CD8-positive, alpha-beta memory T cell (primary cell): ENCODE measurements at regions not wholly inside any gene's neighbourhood (a gene's known extent, or its start where the extent isn't known, plus 50 kb on each side); places are given as distances from the start of the nearest gene placed in this dataset.

Experiments
- CTCF ChIA-PET: fragments of 350-600 bp; sonication (Branson Sonifier 250); formaldehyde crosslinking; loops from one replicate; lab custom pipeline; 2021; ENCODE audit warnings: antibody characterized with exemption; lab: Charles Lee
- POLR2A ChIA-PET: fragments of 350-600 bp; sonication (Branson Sonifier 250); formaldehyde crosslinking; loops from one replicate; lab custom pipeline; 2021; ENCODE audit warnings: antibody characterized with exemption; lab: Charles Lee
- DNase-seq, 5 donors: peaks; one replicate each; pipeline versions ENCODE4 v3.0.0 to v3.0.0-alpha.2; 2020 to 2022; ENCODE audit warnings: mixed read lengths in 1 of 5
- H3K27ac ChIP-seq: one replicate; pipeline ENCODE4 v1.7.0; 2013; ENCODE audit warnings: low read depth, mild to moderate bottlenecking, low read length, moderate library complexity
- H3K27me3 ChIP-seq: 2 replicates; pipeline ENCODE4 v1.7.0; 2013; ENCODE audit warnings: low read length, mild to moderate bottlenecking; ENCODE audit not compliant: insufficient read depth, poor library complexity, severe bottlenecking
- H3K36me3 ChIP-seq: 2 replicates; pipeline ENCODE4 v1.7.0; 2013; ENCODE audit warnings: mild to moderate bottlenecking, low read length, moderate library complexity; ENCODE audit not compliant: insufficient read depth
- H3K4me1 ChIP-seq: 2 replicates; pipeline ENCODE4 v1.7.0; 2013; ENCODE audit warnings: mild to moderate bottlenecking, low read length, moderate library complexity; ENCODE audit not compliant: insufficient read depth
- H3K4me3 ChIP-seq: 2 replicates; pipeline ENCODE4 v1.7.0; 2013; ENCODE audit warnings: mild to moderate bottlenecking, low read length
- H3K9me3 ChIP-seq: 2 replicates; pipeline ENCODE4 v1.7.0; 2013; ENCODE audit warnings: mild to moderate bottlenecking, low read length
- H3K27ac Mint-ChIP-seq, 8 donors: one replicate each; pipeline ENCODE4 v1.8.0; 2020 to 2021; ENCODE audit warnings: mixed read lengths in 8 of 8, mild to moderate bottlenecking in 6 of 8, inconsistent platforms in 3 of 8, moderate library complexity in 3 of 8
- H3K27me3 Mint-ChIP-seq, 2 donors: one replicate each; pipeline ENCODE4 v1.8.0; 2020 to 2021; ENCODE audit warnings: mixed read lengths in 2 of 2, mild to moderate bottlenecking in 1 of 2, moderate library complexity in 1 of 2
- H3K36me3 Mint-ChIP-seq, 3 donors: one replicate each; pipeline ENCODE4 v1.8.0; 2020 to 2021; ENCODE audit warnings: mixed read lengths in 3 of 3, inconsistent platforms in 1 of 3, mild to moderate bottlenecking in 1 of 3
- H3K4me1 Mint-ChIP-seq, 3 donors: one replicate each; pipeline ENCODE4 v1.8.0; 2020 to 2021; ENCODE audit warnings: mixed read lengths in 3 of 3, inconsistent platforms in 1 of 3, mild to moderate bottlenecking in 1 of 3
- H3K4me3 Mint-ChIP-seq, 7 donors: one replicate each; pipeline ENCODE4 v1.8.0; 2020 to 2021; ENCODE audit warnings: mixed read lengths in 7 of 7, mild to moderate bottlenecking in 6 of 7, moderate library complexity in 4 of 7, inconsistent platforms in 2 of 7
- H3K9me3 Mint-ChIP-seq, 5 donors: one replicate each; pipeline ENCODE4 v1.8.0; 2020 to 2022; ENCODE audit warnings: mixed read lengths in 5 of 5, mild to moderate bottlenecking in 3 of 5, moderate library complexity in 2 of 5, inconsistent platforms in 1 of 5

- no peak overlapping the region for H3K4me3 ChIP-seq
- peaks cover 8 to 17% (median 10%) of the 10 kb centered on the region in 5 donors for H3K9me3 Mint-ChIP-seq
- no peak for DNase-seq
- no peak overlapping the region for H3K4me3 Mint-ChIP-seq
- no peaks in the 10 kb centered on the region for H3K36me3 Mint-ChIP-seq
- H3K27ac ChIP-seq, result no peak overlapping the region
- H3K27me3 ChIP-seq, result no peaks in the 10 kb centered on the region
- ChIA-PET POLR2A (no interaction called here), CTCF (no interaction called here)
- no peaks in the 10 kb centered on the region for H3K4me1 ChIP-seq
- no peaks in the 10 kb centered on the region for H3K27me3 Mint-ChIP-seq
- H3K36me3 ChIP-seq, result no peaks in the 10 kb centered on the region
- H3K9me3 ChIP-seq, result no peaks in the 10 kb centered on the region
- H3K4me1 Mint-ChIP-seq, result no peaks in the 10 kb centered on the region
- H3K27ac Mint-ChIP-seq, result no peak overlapping the region
Measured at GRCh38 chr3:148477375-148477774, 220.3 kb upstream of the AGTR1 start.

- Mint-ChIP-seq H3K27ac (no peak overlapping the region), H3K4me3 (no peak overlapping the region), H3K4me1 (no peaks in the 10 kb centered on the region), H3K36me3 (no peaks in the 10 kb centered on the region), H3K9me3 (peaks cover 0 to 5% (median 2%) of the 10 kb centered on the region in 5 donors), H3K27me3 (no peaks in the 10 kb centered on the region)
- DNase-seq, result no peak
- no peaks in the 10 kb centered on the region for H3K36me3 ChIP-seq
- H3K4me1 ChIP-seq, result no peaks in the 10 kb centered on the region
- no peak overlapping the region for H3K4me3 ChIP-seq
- H3K9me3 ChIP-seq, result no peaks in the 10 kb centered on the region
- ChIA-PET POLR2A (no interaction called here), CTCF (no interaction called here)
- no peaks in the 10 kb centered on the region for H3K27me3 ChIP-seq
- H3K27ac ChIP-seq, result no peak overlapping the region
Measured at GRCh38 chr3:148493631-148494030, 204.1 kb upstream of the AGTR1 start.

GRCh38 chr3:148494451-148494850 is 203.3 kb upstream of the AGTR1 start:
- H3K36me3 ChIP-seq, result no peaks in the 10 kb centered on the region
- H3K27me3 Mint-ChIP-seq, result no peaks in the 10 kb centered on the region
- H3K9me3 ChIP-seq, result no peaks in the 10 kb centered on the region
- POLR2A ChIA-PET, result no interaction called here
- no peaks in the 10 kb centered on the region for H3K4me1 ChIP-seq
- H3K4me3 Mint-ChIP-seq, result no peak overlapping the region
- H3K4me3 ChIP-seq, result no peak overlapping the region
- CTCF ChIA-PET, result no interaction called here
- no peaks in the 10 kb centered on the region for H3K4me1 Mint-ChIP-seq
- no peaks in the 10 kb centered on the region for H3K27me3 ChIP-seq
- no peak overlapping the region for H3K27ac ChIP-seq
- H3K9me3 Mint-ChIP-seq, result peaks cover 0 to 5% (median under 1%) of the 10 kb centered on the region in 5 donors
- no peak overlapping the region for H3K27ac Mint-ChIP-seq
- no peak for DNase-seq
- no peaks in the 10 kb centered on the region for H3K36me3 Mint-ChIP-seq

- Mint-ChIP-seq H3K4me3 (no peak overlapping the region), H3K27me3 (no peaks in the 10 kb centered on the region), H3K36me3 (no peaks in the 10 kb centered on the region), H3K9me3 (peaks cover under 1 to 12% (median 8%) of the 10 kb centered on the region in 5 donors), H3K27ac (no peak overlapping the region), H3K4me1 (no peaks in the 10 kb centered on the region)
- H3K27me3 ChIP-seq, result no peaks in the 10 kb centered on the region
- no peak overlapping the region for H3K27ac ChIP-seq
- ChIA-PET CTCF (no interaction called here), POLR2A (no interaction called here)
- no peaks in the 10 kb centered on the region for H3K4me1 ChIP-seq
- no peaks in the 10 kb centered on the region for H3K9me3 ChIP-seq
- no peaks in the 10 kb centered on the region for H3K36me3 ChIP-seq
- H3K4me3 ChIP-seq, result no peak overlapping the region
- DNase-seq, result no peak
Measured at GRCh38 chr3:148500881-148501280, 196.8 kb upstream of the AGTR1 start.

- ChIA-PET CTCF (no interaction called here), POLR2A (no interaction called here)
- Histone ChIP-seq H3K9me3 (peaks cover 3% of the 10 kb centered on the region), H3K27me3 (no peaks in the 10 kb centered on the region), H3K4me1 (no peaks in the 10 kb centered on the region), H3K36me3 (no peaks in the 10 kb centered on the region), H3K27ac (no peak overlapping the region), H3K4me3 (no peak overlapping the region)
- Mint-ChIP-seq H3K4me1 (no peaks in the 10 kb centered on the region), H3K9me3 (peaks cover 2 to 33% (median 7%) of the 10 kb centered on the region in 5 donors), H3K27ac (no peak overlapping the region), H3K27me3 (no peaks in the 10 kb centered on the region), H3K4me3 (no peak overlapping the region), H3K36me3 (no peaks in the 10 kb centered on the region)
- no peak for DNase-seq
Measured at GRCh38 chr3:148510116-148510515, 187.6 kb upstream of the AGTR1 start.

- POLR2A ChIA-PET, result no interaction called here
- Mint-ChIP-seq H3K27ac (no peak overlapping the region), H3K9me3 (peaks cover 2 to 33% (median 7%) of the 10 kb centered on the region in 5 donors), H3K4me3 (no peak overlapping the region), H3K36me3 (no peaks in the 10 kb centered on the region), H3K4me1 (no peaks in the 10 kb centered on the region), H3K27me3 (no peaks in the 10 kb centered on the region)
- DNase-seq, result no peak
- Histone ChIP-seq H3K27ac (no peak overlapping the region), H3K9me3 (peaks cover 3% of the 10 kb centered on the region), H3K4me3 (no peak overlapping the region), H3K27me3 (no peaks in the 10 kb centered on the region), H3K4me1 (no peaks in the 10 kb centered on the region), H3K36me3 (no peaks in the 10 kb centered on the region)
- CTCF ChIA-PET, result no interaction called here
Measured at GRCh38 chr3:148510561-148510960, 187.1 kb upstream of the AGTR1 start.

- DNase-seq, result no peak
- H3K27me3 ChIP-seq, result no peaks in the 10 kb centered on the region
- ChIA-PET POLR2A (no interaction called here), CTCF (no interaction called here)
- no peak overlapping the region for H3K27ac ChIP-seq
- no peaks in the 10 kb centered on the region for H3K36me3 ChIP-seq
- H3K27me3 Mint-ChIP-seq, result no peaks in the 10 kb centered on the region
- H3K4me1 ChIP-seq, result no peaks in the 10 kb centered on the region
- H3K4me1 Mint-ChIP-seq, result no peaks in the 10 kb centered on the region
- no peak overlapping the region for H3K27ac Mint-ChIP-seq
- no peaks in the 10 kb centered on the region for H3K36me3 Mint-ChIP-seq
- peaks cover 2 to 29% (median 4%) of the 10 kb centered on the region in 5 donors for H3K9me3 Mint-ChIP-seq
- no peak overlapping the region for H3K4me3 ChIP-seq
- H3K9me3 ChIP-seq, result peaks cover 3% of the 10 kb centered on the region
- H3K4me3 Mint-ChIP-seq, result no peak overlapping the region
Measured at GRCh38 chr3:148512648-148513047, 185.1 kb upstream of the AGTR1 start.

GRCh38 chr3:148513096-148513543 is 184.6 kb upstream of the AGTR1 start:
- DNase-seq, result no peak
- H3K9me3 Mint-ChIP-seq, result peaks cover 2 to 29% (median 4%) of the 10 kb centered on the region in 5 donors
- ChIA-PET CTCF (no interaction called here), POLR2A (no interaction called here)
- Histone ChIP-seq H3K36me3 (no peaks in the 10 kb centered on the region), H3K27ac (no peak overlapping the region), H3K4me1 (no peaks in the 10 kb centered on the region), H3K9me3 (peaks cover 3% of the 10 kb centered on the region), H3K27me3 (no peaks in the 10 kb centered on the region), H3K4me3 (no peak overlapping the region)
- H3K4me3 Mint-ChIP-seq, result no peak overlapping the region
- no peak overlapping the region for H3K27ac Mint-ChIP-seq
- H3K36me3 Mint-ChIP-seq, result no peaks in the 10 kb centered on the region
- no peaks in the 10 kb centered on the region for H3K27me3 Mint-ChIP-seq
- H3K4me1 Mint-ChIP-seq, result no peaks in the 10 kb centered on the region

GRCh38 chr3:148518520-148518919 is 179.2 kb upstream of the AGTR1 start:
- Histone ChIP-seq H3K27me3 (no peaks in the 10 kb centered on the region), H3K36me3 (no peaks in the 10 kb centered on the region), H3K27ac (no peak overlapping the region), H3K9me3 (no peaks in the 10 kb centered on the region), H3K4me1 (no peaks in the 10 kb centered on the region), H3K4me3 (no peak overlapping the region)
- Mint-ChIP-seq H3K36me3 (no peaks in the 10 kb centered on the region), H3K9me3 (peaks cover 2 to 32% (median 4%) of the 10 kb centered on the region in 5 donors), H3K4me1 (no peaks in the 10 kb centered on the region), H3K4me3 (no peak overlapping the region), H3K27me3 (no peaks in the 10 kb centered on the region), H3K27ac (no peak overlapping the region)
- no peak for DNase-seq
- CTCF ChIA-PET, result no interaction called here
- POLR2A ChIA-PET, result no interaction called here
